Common myeloid progenitor, CD34-positive (primary cell): ENCODE measurements at regions not wholly inside any gene's neighbourhood (a gene's known extent, or its start where the extent isn't known, plus 50 kb on each side); places are given as distances from the start of the nearest gene placed in this dataset.
A peak's percentile ranks its signal among the peaks of the same experiment; 100 is the strongest.

Experiments
- CTCF ChIA-PET: fragments of 350-600 bp; sonication (Branson Sonifier 250); formaldehyde crosslinking; loops from one replicate; lab custom pipeline; 2021; ENCODE audit warnings: antibody characterized with exemption; lab: Charles Lee
- POLR2A ChIA-PET: fragments of 350-600 bp; sonication (Branson Sonifier 250); formaldehyde crosslinking; loops from one replicate; lab custom pipeline; 2021; ENCODE audit warnings: antibody characterized with exemption; lab: Charles Lee
- DNase-seq, 3 donors: peaks; one replicate each; pipeline versions ENCODE4 v3.0.0 to v3.0.0-alpha.2; 2013
- H3K27ac ChIP-seq, 2 experiments: 1 replicate in 1 of 2; 2 replicates in 1 of 2; pipeline ENCODE4 v1.7.0; 2013; ENCODE audit warnings: inconsistent platforms in 2 of 2, low read length in 2 of 2, mild to moderate bottlenecking in 2 of 2, low read depth in 1 of 2, moderate library complexity in 1 of 2; ENCODE audit not compliant: severe bottlenecking in 2 of 2, insufficient read depth in 1 of 2, poor library complexity in 1 of 2
- H3K27me3 ChIP-seq, 5 experiments: replicated peaks in 2 of 5; 1 replicate in 3 of 5; 2 replicates in 2 of 5; pipeline versions ENCODE4 v1.6.1 to v1.7.0; 2013; ENCODE audit warnings: low read length in 4 of 5, mild to moderate bottlenecking in 2 of 5, moderate library complexity in 2 of 5, inconsistent platforms in 1 of 5; ENCODE audit not compliant: insufficient read depth in 5 of 5, control insufficient read depth in 4 of 5
- H3K36me3 ChIP-seq, 4 experiments: 1 replicate in 2 of 4; 2 replicates in 2 of 4; pipeline versions ENCODE4 v1.6.1 to v1.7.0; 2013; ENCODE audit warnings: low read length in 3 of 4, control low read depth in 1 of 4, mild to moderate bottlenecking in 1 of 4; ENCODE audit not compliant: control insufficient read depth in 4 of 4, insufficient read depth in 4 of 4
- H3K4me1 ChIP-seq, 4 experiments: 1 replicate in 3 of 4; 2 replicates in 1 of 4; pipeline versions ENCODE4 v1.6.1 to v1.7.1; 2013; ENCODE audit warnings: low read length in 3 of 4, mild to moderate bottlenecking in 3 of 4, control low read depth in 1 of 4, inconsistent platforms in 1 of 4, moderate library complexity in 1 of 4; ENCODE audit not compliant: control insufficient read depth in 4 of 4, insufficient read depth in 4 of 4; ENCODE audit errors: control extremely low read depth in 1 of 4
- H3K4me3 ChIP-seq, 7 experiments: 1 replicate in 4 of 7; 2 replicates in 3 of 7; pipeline versions ENCODE4 v1.5.1 to v1.7.0; 2013; ENCODE audit warnings: mild to moderate bottlenecking in 7 of 7, low read length in 6 of 7, moderate library complexity in 6 of 7, inconsistent platforms in 2 of 7, low read depth in 2 of 7, control low read depth in 1 of 7; ENCODE audit not compliant: insufficient read depth in 4 of 7, control insufficient read depth in 1 of 7; ENCODE audit errors: extremely low read depth in 1 of 7
- H3K9me3 ChIP-seq, 5 experiments: 1 replicate in 4 of 5; 2 replicates in 1 of 5; pipeline versions ENCODE4 v1.6.1 to v1.7.1; 2013; ENCODE audit warnings: low read length in 4 of 5, mild to moderate bottlenecking in 2 of 5, inconsistent platforms in 1 of 5, low read depth in 1 of 5, moderate library complexity in 1 of 5; ENCODE audit not compliant: control insufficient read depth in 4 of 5, insufficient read depth in 2 of 5; ENCODE audit errors: control extremely low read depth in 1 of 5
- whole genome bisulfite sequencing: methylation state at CpG from one replicate; pipeline ENCODE4 v1.1.5; 2013; ENCODE audit not compliant: insufficient coverage; 5-methylcytosine and 5-hydroxymethylcytosine counted together

DNA sequence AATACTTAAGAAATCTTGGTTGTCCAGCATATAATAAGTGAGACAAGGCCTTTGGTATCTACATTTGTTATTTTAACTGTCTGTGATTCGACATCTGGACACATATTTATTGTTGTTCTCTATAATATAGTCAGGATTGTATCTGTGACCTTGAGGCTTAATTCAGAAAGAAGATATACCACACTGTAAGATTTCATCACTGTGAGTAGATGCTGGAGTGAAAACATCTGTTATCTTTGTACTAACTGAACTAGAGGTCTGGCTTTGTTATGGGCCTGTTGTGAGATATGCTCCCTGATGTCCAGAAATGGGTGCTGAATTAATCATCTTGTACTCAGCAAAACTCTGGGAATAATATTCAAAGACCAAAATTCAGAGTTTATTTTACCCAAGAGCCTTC lies 148.5 kb downstream of the ISOC1 start:
- POLR2A ChIA-PET = interaction anchor here (0.6 kb wide), 1 partner anchor 11 kb away, joined by 3 read pairs; no protein-coding TSS in a partner anchor
- CTCF ChIA-PET = no interaction called here
- Histone ChIP-seq H3K36me3 (no peaks in the 10 kb centered on the region), H3K27ac (no peak overlapping the region), H3K9me3 (no peaks in the 10 kb centered on the region), H3K27me3 (no peaks in the 10 kb centered on the region), H3K4me1 (no peaks in the 10 kb centered on the region), H3K4me3 (no peak overlapping the region)
- no peak for DNase-seq
- no CpG with 5 or more reads among the region's 1 CpG for WGBS

DNA sequence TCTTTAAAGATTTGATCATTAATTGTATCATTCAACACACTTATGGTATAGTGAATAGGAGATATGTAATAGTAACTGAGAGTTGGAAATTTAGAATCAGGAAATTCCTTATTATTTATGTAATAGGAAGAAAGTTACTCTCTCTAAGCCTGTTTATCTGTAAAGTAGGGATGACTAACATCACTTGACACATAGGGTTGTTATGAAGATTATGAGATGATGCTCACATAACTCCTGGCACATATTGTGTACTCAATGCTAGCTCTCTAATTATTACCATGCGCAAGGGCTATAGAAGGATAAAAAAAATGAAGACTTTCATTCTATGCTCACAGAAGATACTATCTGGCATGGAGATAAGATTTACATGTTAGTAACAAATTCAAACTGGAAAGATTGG lies 149.9 kb downstream of the ISOC1 start:
- whole genome bisulfite sequencing = no CpG with 5 or more reads among the region's 1 CpG
- Histone ChIP-seq H3K27me3 (no peaks in the 10 kb centered on the region), H3K9me3 (no peaks in the 10 kb centered on the region), H3K36me3 (no peaks in the 10 kb centered on the region), H3K4me1 (no peaks in the 10 kb centered on the region), H3K27ac (no peak overlapping the region), H3K4me3 (no peak overlapping the region)
- ChIA-PET CTCF (no interaction called here), POLR2A (no interaction called here)
- no peak for DNase-seq

DNA sequence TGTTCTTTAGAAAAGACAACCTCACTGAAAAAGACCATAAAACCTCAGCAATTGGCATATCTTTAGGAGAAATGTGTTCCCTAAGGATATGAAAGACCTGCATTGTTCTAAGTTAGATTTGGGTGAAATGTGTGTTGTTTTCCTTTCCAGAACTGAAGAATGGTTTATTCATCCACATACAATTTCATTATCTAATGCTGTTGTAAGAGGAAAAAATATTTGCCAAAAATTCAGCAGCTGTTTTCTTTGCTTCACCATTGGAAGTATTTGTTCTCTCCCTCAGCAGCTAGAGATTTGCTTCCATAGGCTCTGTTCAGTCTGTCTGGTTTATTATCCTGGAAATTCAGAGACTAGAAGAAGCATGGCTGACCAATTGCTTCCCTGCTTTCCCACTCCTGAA lies 150.9 kb downstream of the ISOC1 start:
- no peak for DNase-seq
- no peaks in the 10 kb centered on the region for H3K4me1 ChIP-seq
- H3K9me3 ChIP-seq = no peaks in the 10 kb centered on the region
- POLR2A ChIA-PET = no interaction called here
- no peak overlapping the region for H3K27ac ChIP-seq
- no peaks in the 10 kb centered on the region for H3K27me3 ChIP-seq
- no peak overlapping the region for H3K4me3 ChIP-seq
- CTCF ChIA-PET = no interaction called here
- no peaks in the 10 kb centered on the region for H3K36me3 ChIP-seq

DNA sequence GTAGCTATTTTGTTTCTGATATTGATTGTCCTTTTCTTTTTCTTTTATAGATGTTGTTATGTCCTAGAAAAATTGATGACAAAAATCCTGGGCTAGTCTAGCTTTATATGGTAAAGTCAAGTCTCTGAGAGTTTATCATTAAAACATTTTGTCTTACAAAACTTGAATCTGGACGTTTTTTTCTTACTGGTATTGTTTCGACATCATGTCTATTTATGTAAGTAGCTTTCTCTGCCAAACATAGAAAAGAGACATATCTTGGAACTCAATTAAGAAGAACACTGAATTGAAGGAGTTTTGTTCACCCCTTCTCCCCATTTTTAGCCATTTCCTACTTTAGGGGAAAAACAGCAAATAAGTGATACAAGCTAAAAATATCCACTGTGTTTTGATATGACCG lies 151.5 kb downstream of the ISOC1 start:
- H3K4me3 ChIP-seq = no peak overlapping the region
- no peak overlapping the region for H3K27ac ChIP-seq
- POLR2A ChIA-PET = no interaction called here
- DNase-seq = no peak
- H3K4me1 ChIP-seq = no peaks in the 10 kb centered on the region
- CTCF ChIA-PET = no interaction called here
- WGBS = no CpG with 5 or more reads among the region's 3 CpGs
- no peaks in the 10 kb centered on the region for H3K9me3 ChIP-seq
- no peaks in the 10 kb centered on the region for H3K36me3 ChIP-seq
- H3K27me3 ChIP-seq = no peaks in the 10 kb centered on the region

DNA sequence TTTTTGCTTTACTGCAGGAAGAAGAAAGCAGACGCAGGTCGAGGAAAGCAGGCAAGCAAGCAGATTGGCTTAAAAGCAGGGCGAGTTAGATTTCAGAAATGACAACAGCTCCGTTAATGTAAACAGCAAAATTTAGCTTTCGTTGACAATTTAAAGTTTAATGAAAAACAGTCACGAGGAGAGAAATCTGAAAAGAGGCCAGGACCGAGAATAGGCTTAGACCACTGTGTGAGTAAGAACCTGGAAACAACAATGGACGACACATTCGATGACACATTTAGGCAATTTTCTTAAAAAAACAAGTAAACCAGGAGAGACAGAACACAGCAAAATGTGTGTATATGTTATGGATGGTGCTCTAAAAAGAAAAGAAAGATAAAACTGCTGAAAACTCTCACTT lies 155.3 kb downstream of the ISOC1 start:
- ChIA-PET POLR2A (no interaction called here), CTCF (no interaction called here)
- Histone ChIP-seq H3K4me1 (no peaks in the 10 kb centered on the region), H3K36me3 (no peaks in the 10 kb centered on the region), H3K27ac (no peak overlapping the region), H3K9me3 (peaks cover 0 to 7% (median 0%) of the 10 kb centered on the region in 5 experiments), H3K4me3 (no peak overlapping the region), H3K27me3 (no peaks in the 10 kb centered on the region)
- DNase-seq = no peak
- WGBS = 87% methylated on average over 7 of the region's 9 CpGs

DNA sequence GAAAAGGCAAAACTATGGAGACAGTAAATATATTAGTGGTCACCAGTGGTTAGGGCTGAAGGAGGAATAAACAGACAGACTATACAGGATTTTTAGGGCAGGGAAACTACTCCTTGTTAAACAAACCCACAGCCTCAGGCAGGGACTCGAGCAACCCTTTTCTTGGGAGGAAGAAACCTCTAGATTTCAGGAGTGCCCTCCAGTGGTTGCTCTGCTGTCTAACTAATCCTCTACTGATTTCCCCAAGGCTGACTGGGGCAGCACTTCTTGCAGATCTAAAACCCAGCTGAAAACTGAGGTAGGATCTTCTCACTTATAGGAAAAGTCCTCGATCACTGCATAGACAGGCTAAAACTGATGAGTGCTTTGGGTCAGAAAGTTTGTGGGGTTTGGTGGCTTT lies 176.8 kb downstream of the ISOC1 start:
- POLR2A ChIA-PET = no interaction called here
- DNase-seq = peak in 2 of 3 donors; percentile 2 to 5
- CTCF ChIA-PET = interaction anchor here (1.0 kb wide), 1 partner anchor 366 kb away, joined by 3 read pairs; no protein-coding TSS in a partner anchor
- no peaks in the 10 kb centered on the region for H3K36me3 ChIP-seq
- H3K4me1 ChIP-seq = no peaks in the 10 kb centered on the region
- H3K27ac ChIP-seq = no peak overlapping the region
- H3K4me3 ChIP-seq = no peak overlapping the region
- H3K27me3 ChIP-seq = no peaks in the 10 kb centered on the region
- WGBS = 46% methylated on average over 2 of the region's 2 CpGs
- H3K9me3 ChIP-seq = no peaks in the 10 kb centered on the region

DNA sequence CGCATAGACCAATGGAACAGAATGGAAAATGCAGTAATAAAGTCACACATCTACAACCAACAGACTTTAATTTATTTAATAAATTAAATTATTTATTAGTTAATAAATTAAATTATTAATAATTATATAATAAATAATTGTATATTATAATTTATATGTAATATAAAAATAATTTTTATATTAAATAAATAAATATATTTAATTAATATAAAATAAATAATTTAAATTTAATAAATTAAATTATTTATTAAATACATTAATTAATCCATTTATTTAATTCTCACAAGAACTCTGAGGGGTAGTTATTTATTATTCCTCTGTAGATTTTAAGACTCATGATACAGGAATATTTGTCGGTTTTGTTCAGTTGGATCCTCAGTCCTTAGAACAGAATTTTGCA lies 176.1 kb upstream of the ADAMTS19 start:
- H3K4me1 ChIP-seq = no peaks in the 10 kb centered on the region
- H3K4me3 ChIP-seq = no peak overlapping the region
- no peaks in the 10 kb centered on the region for H3K27me3 ChIP-seq
- WGBS = no CpG with 5 or more reads among the region's 2 CpGs
- ChIA-PET POLR2A (no interaction called here), CTCF (no interaction called here)
- H3K27ac ChIP-seq = no peak overlapping the region
- H3K36me3 ChIP-seq = no peaks in the 10 kb centered on the region
- no peak for DNase-seq
- H3K9me3 ChIP-seq = peaks cover 0 to 1% (median 0%) of the 10 kb centered on the region in 5 experiments
